Endothelial cell of umbilical vein (primary cell): ENCODE measurements at regions not wholly inside any gene's neighbourhood (a gene's known extent, or its start where the extent isn't known, plus 50 kb on each side); places are given as distances from the start of the nearest gene placed in this dataset.

ENCODE experiments used
- BruUV-seq: library from RNA; stranded (reverse); fragments of 400-500 nt; replicated peaks from 2 replicates; lab custom pipeline; 2021; lab: Mats Ljungman, UMichigan
- CTCF ChIA-PET: fragments of 300-600, 350-600 bp; sonication (Branson Sonifier 250); formaldehyde crosslinking; loops from one replicate; lab custom pipeline; 2021; ENCODE audit warnings: antibody characterized with exemption, inconsistent platforms; lab: Charles Lee
- POLR2A ChIA-PET: fragments of 300-600, 350-600 bp; sonication (Branson Sonifier 250); formaldehyde crosslinking; loops from one replicate; lab custom pipeline; 2021; ENCODE audit warnings: antibody characterized with exemption, inconsistent platforms; lab: Charles Lee
- DNase-seq: peaks from one replicate; pipeline ENCODE4 v3.0.0-alpha.2; 2011; ENCODE audit warnings: low read depth, low spot score
- FAIRE-seq: peaks from 2 replicates; lab custom pipeline; 2011; peaks lifted over from hg19 to GRCh38; lab: Jason Lieb, UNC
- H2AFZ ChIP-seq: 2 replicates; pipeline ENCODE4 v1.6.0; 2012; ENCODE audit warnings: low read depth, low read length, control low read depth, inconsistent platforms
- H3K27ac ChIP-seq: 2 replicates; pipeline ENCODE4 v1.5.1; 2011; ENCODE audit warnings: low read depth, mild to moderate bottlenecking, control low read depth, low read length, moderate library complexity; ENCODE audit not compliant: insufficient read depth
- H3K27me3 ChIP-seq, 2 experiments: 2 replicates each; pipeline versions ENCODE4 v1.6.0 to v1.6.1; 2011; ENCODE audit warnings: low read length in 2 of 2, mixed read lengths in 1 of 2; ENCODE audit not compliant: control insufficient read depth in 2 of 2, insufficient read depth in 2 of 2
- H3K36me3 ChIP-seq, 2 experiments: 2 replicates in 1 of 2; 3 replicates in 1 of 2; pipeline ENCODE4 v1.5.1; 2011; ENCODE audit warnings: low read length in 2 of 2, mild to moderate bottlenecking in 1 of 2, moderate library complexity in 1 of 2; ENCODE audit not compliant: control insufficient read depth in 2 of 2, insufficient read depth in 2 of 2; ENCODE audit errors: extremely low read depth in 1 of 2
- H3K4me1 ChIP-seq: 3 replicates; pipeline ENCODE4 v1.5.1; 2011; ENCODE audit warnings: mild to moderate bottlenecking, low read length; ENCODE audit not compliant: control insufficient read depth, insufficient read depth; ENCODE audit errors: extremely low read depth
- H3K4me2 ChIP-seq: 2 replicates; pipeline ENCODE4 v1.6.1; 2011; ENCODE audit warnings: low read length, control low read depth, mixed read lengths; ENCODE audit not compliant: insufficient read depth
- H3K4me3 ChIP-seq, 3 experiments: fragments of 200-600 bp in 1 of 3; sonication (generic), shearing (Covaris generic) in 1 of 3; replicated peaks in 1 of 3; 2 replicates each; pipeline ENCODE4 v1.5.1; 2011 to 2016; ENCODE audit warnings: control low read depth in 3 of 3, low read length in 3 of 3, mild to moderate bottlenecking in 2 of 3, inconsistent platforms in 1 of 3, low read depth in 1 of 3, moderate library complexity in 1 of 3; ENCODE audit not compliant: insufficient read depth in 1 of 3
- H3K79me2 ChIP-seq: 2 replicates; pipeline ENCODE4 v1.6.0; 2012; ENCODE audit warnings: low read length, inconsistent platforms; ENCODE audit not compliant: control insufficient read depth, insufficient read depth
- H3K9ac ChIP-seq: replicated peaks from 2 replicates; pipeline ENCODE3; 2011; ENCODE audit warnings: low read length, control low read depth; ENCODE audit not compliant: insufficient read depth; ENCODE audit errors: extremely low read depth
- H3K9me1 ChIP-seq: replicated peaks from 3 replicates; pipeline ENCODE4 v1.6.0; 2011; ENCODE audit warnings: mild to moderate bottlenecking, low read length; ENCODE audit not compliant: control insufficient read depth, insufficient read depth; ENCODE audit errors: extremely low read depth
- H3K9me3 ChIP-seq: replicated peaks from 2 replicates; pipeline ENCODE4 v1.5.1; 2012; ENCODE audit warnings: low read length, inconsistent platforms; ENCODE audit not compliant: control insufficient read depth, insufficient read depth
- H4K20me1 ChIP-seq: replicated peaks from 2 replicates; pipeline ENCODE3; 2011; ENCODE audit warnings: mild to moderate bottlenecking, low read length; ENCODE audit not compliant: control insufficient read depth, insufficient read depth; ENCODE audit errors: extremely low read depth
- CTCF ChIP-seq, 2 donors: IDR thresholded peaks; 1 replicate in 1 of 2; 2 replicates in 1 of 2; pipeline ENCODE4 v1.5.1; 2011; ENCODE audit warnings: low read length in 2 of 2, mild to moderate bottlenecking in 2 of 2, moderate library complexity in 2 of 2, control low read depth in 1 of 2, inconsistent platforms in 1 of 2, low read depth in 1 of 2; ENCODE audit not compliant: insufficient read depth in 1 of 2; ENCODE audit errors: extremely low read depth in 1 of 2
- EZH2 ChIP-seq: IDR thresholded peaks from 2 replicates; pipeline ENCODE4 v1.6.1; 2012; ENCODE audit warnings: borderline replicate concordance, low read depth, mild to moderate bottlenecking, moderate library complexity, low read length, inconsistent platforms; ENCODE audit not compliant: severe bottlenecking
- FOS ChIP-seq: IDR thresholded peaks from 2 replicates; pipeline ENCODE4 v1.6.1; 2011; ENCODE audit warnings: mild to moderate bottlenecking, low read length, moderate library complexity, borderline replicate concordance; ENCODE audit not compliant: insufficient read depth
- GATA2 ChIP-seq: IDR thresholded peaks from 2 replicates; pipeline ENCODE4 v1.7.0; 2011; ENCODE audit warnings: low read depth, mild to moderate bottlenecking, moderate library complexity, mixed read lengths, low read length; ENCODE audit not compliant: insufficient read length, insufficient read depth
- JUN ChIP-seq: IDR thresholded peaks from 2 replicates; pipeline ENCODE4 v1.6.1; 2011; ENCODE audit warnings: borderline replicate concordance, low read depth; ENCODE audit not compliant: insufficient read length, insufficient read depth
- MAX ChIP-seq: IDR thresholded peaks from 2 replicates; pipeline ENCODE4 v1.6.1; 2011; ENCODE audit not compliant: insufficient read depth, insufficient read length
- MYC ChIP-seq: IDR thresholded peaks from one replicate; pipeline ENCODE4 v1.6.1; 2011; ENCODE audit warnings: mild to moderate bottlenecking, low read depth, low read length
- POLR2A ChIP-seq: IDR thresholded peaks from 2 replicates; pipeline ENCODE4 v1.6.1; 2012; ENCODE audit warnings: low read depth, mild to moderate bottlenecking, control low read depth, low read length
- POLR2AphosphoS5 ChIP-seq: IDR thresholded peaks from 2 replicates; pipeline ENCODE4 v1.6.1; 2012; ENCODE audit warnings: low read depth, mild to moderate bottlenecking, control low read depth, low read length, moderate library complexity; ENCODE audit not compliant: insufficient read depth
- dilution Hi-C: fragments of 300-500 bp; cut with MboI; formaldehyde crosslinking; loops from one replicate; pipeline ENCODE4 v1.15.0; 2019; ENCODE audit warnings: low sequenced_read_pairs; ENCODE audit not compliant: extremely low pct_ligation_motif_present
- intact Hi-C: fragments of 100-400 bp; cut with micrococcal nuclease; formaldehyde crosslinking; loops from one replicate; pipeline ENCODE4 v1.10.0; 2022

- no peaks in the 10 kb centered on the region for H3K79me2 ChIP-seq
- CTCF ChIA-PET, result interaction anchor here (1.6 to 3.6 kb wide), 6 partner anchors 22 to 492 kb away, joined by 4 to 76 read pairs (median 30); partner anchors contain the start of gene KLF7
- H3K27ac ChIP-seq, result no peak overlapping the region
- POLR2A ChIA-PET, result interaction anchor here (0.7 kb wide), 1 partner anchor 489 kb away, joined by 3 read pairs; no protein-coding TSS in a partner anchor
- FAIRE-seq (no peak), DNase-seq (no peak)
- intact Hi-C loops (loop anchor here (10.0 kb wide), 2 partner anchors 564 to 916 kb away; no protein-coding TSS in a partner anchor), dilution Hi-C loops (no loop called here)
- no peak overlapping the region for H3K4me2 ChIP-seq
- peaks cover 9% of the 10 kb centered on the region for H3K4me1 ChIP-seq
- no peaks in the 10 kb centered on the region for H3K9me3 ChIP-seq
- H3K9ac ChIP-seq, result no peak overlapping the region
- no TSS peak for BruUV-seq
- no peaks in the 10 kb centered on the region for H3K9me1 ChIP-seq
- H3K27me3 ChIP-seq, result no peaks in the 10 kb centered on the region
- no peaks in the 10 kb centered on the region for H3K36me3 ChIP-seq
- H4K20me1 ChIP-seq, result no peaks in the 10 kb centered on the region
- no peak overlapping the region for H2AFZ ChIP-seq
- H3K4me3 ChIP-seq, result no peak overlapping the region
- TF ChIP-seq MAX (no peak), CTCF (IDR thresholded peaks at IDR 0.05; ENCODE audit: extremely low read depth in 1 of 2, insufficient read depth in 1 of 2, low read depth in 1 of 2, low read length in 2 of 2) (no peak), GATA2 (no peak), POLR2A (no peak), POLR2AphosphoS5 (no peak), JUN (no peak), FOS (no peak), EZH2 (no peak), MYC (no peak)
These were observed 58.5 kb upstream of the CREB1 start for GRCh38 chr2:207471261-207471660.
